ENCODE measurements at regions not wholly inside any gene's neighbourhood (a gene's known extent, or its start where the extent isn't known, plus 50 kb on each side); places are given as distances from the start of the nearest gene placed in this dataset.

DNA sequence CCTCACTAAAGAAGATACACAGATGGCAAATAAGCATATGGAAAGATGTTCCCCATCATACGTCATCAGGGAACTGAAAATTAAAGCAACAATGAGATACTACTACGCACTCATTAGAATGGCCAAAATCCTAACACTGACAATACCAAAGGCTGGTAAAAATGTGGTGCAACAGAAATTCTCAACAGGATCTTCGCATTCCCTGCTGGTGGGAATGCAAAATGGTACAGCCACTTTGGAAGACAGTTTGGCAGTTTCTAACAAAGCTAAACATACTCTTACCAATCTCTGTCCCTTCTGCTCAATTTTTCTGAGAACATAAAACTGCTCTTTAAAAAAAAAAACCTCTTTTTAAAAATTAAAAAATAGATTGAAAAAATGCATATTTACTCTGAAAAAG is 300.2 kb downstream of the FBXW7 start:
- no peak for DNase-seq (ENCODE audit: low read depth, low spot score)

DNA sequence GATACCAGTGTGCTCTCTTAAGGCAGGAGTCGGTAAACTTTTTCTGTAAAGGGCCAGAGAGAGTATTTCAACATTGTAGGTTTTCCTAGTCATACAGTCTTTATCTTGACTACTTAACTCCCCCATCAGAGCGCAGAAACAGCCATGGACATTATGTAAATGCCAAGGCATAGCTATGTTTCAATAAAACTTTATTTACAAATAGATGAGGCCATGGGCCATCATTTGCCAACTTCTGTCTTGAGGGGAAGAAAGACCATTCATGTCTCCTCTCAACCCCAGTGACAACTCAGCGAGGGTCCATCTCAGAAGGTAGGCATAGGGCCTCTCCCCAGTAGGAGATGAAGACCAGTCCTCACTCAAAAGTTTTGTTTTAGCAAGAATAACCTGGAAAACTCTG is 301.3 kb downstream of the FBXW7 start:
- no peak for DNase-seq (ENCODE audit: low read depth, low spot score)

DNA sequence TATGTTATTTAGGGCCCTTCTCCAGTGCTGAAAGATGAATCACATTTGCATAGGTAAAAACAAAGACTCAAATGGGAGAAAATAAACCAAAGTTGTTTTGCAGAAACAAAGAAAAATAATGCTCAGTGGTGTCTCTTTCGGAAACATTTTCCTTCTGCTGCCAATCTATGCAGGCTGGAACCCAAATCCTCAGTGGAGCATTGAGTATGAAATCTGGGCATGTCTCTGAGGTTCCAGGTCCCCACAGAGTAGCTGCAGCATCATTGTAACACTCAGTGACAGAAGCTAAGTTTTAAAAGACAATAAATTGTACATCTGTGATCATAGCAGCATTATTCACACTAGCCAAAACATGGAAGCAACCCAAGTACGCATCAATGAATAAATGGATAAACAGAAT is 303.6 kb downstream of the FBXW7 start:
- DNase-seq (ENCODE audit: low read depth, low spot score), result no peak

DNA sequence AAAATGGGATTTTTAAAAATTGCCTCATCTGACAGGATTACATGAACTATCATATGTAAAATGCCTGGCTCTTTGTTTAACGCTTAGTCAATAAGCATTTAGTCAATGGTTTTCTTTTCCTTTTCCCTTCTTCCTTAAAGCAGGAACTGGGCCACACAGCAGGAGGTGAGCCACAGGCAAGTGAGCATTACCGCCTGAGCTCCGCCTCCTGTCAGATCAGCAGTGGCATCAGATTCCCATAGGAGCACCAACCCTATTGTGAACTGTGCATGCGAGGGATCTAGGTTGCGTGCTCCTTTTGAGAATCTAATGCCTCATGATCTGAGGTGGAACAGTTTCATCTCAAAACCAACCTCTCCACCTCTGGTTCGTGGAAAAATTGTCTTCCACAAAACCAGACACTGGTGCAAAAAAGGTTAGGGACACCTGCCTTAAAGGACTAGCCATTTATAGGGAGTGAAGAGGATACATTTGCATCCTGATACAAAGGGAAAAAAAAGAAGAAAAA is 306.1 kb downstream of the FBXW7 start:
- no peak for DNase-seq (ENCODE audit: low read depth, low spot score)

DNA sequence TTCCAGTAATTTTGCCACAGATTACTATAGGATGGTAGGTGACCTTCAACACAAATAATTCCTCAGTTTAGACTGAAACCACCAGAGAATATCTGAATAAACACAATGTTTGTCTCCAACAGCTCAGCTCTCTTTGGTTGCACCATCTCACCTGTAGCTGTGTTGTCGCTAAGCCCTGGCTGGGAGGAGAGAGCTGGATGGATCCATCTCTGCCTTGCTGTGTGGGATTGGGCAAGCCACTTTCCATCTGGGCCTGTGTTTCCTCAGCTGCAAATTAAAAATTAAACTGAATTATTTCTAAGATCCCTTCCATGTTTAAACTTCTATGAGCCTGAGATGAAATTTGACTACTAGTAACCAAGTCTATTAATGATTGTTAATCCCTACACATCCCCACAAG is 310.2 kb downstream of the FBXW7 start:
- DNase-seq (ENCODE audit: low read depth, low spot score), result no peak

DNA sequence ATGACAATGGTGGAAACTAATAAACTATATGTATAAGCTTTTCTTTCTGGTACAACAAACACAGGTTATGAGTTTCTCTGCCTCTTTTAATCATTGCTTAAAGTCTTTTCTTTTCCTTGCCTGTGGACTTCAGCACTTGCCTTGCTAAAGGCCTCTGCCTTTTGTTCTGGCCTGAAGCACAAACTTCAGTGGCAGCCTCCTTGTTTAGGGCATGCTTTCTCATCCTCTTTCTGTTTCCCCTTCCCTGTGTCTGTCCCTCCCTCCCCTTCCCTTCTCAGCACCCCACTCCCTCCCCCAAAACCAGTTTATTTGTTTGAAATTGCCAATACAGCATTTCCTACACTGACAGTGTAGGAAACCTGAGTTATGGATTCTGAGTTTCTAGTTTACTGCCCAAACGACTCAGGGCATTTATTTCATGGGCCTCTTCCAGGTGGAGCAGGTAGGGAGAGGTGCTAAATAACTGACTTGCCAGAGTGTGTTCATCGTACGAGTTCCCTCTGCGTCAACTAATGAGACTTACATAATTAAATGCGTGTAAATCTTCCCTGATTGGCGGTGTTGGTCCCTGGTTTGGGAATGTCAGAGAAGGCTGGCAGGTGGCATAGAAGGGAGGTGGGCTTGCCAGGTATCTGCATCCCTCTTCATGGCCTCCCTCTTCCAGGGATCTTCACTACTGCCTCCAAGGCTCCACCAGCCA is 311.0 kb downstream of the FBXW7 start:
- no peak for DNase-seq (ENCODE audit: low read depth, low spot score)

DNA sequence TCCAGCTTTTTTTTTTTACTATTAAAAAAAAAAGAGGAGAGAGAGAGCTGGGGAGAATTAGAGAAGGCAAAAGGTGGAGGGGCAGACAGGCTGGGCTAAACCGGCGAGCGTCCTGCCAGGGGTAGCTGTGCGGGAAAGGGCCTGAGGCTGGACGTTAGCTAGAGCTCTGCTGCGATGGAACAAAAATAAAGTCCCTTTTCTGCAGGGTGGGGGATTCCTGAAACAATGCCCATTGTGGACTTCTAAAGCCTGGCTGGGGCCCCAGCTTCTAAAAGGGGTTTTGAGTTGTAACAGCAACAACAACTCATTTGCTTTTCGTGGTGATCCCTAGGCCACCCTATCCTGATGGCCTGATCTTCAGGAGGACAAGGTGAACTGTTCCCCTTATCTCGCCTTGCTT is 311.7 kb downstream of the FBXW7 start:
- no peak for DNase-seq (ENCODE audit: low read depth, low spot score)

DNA sequence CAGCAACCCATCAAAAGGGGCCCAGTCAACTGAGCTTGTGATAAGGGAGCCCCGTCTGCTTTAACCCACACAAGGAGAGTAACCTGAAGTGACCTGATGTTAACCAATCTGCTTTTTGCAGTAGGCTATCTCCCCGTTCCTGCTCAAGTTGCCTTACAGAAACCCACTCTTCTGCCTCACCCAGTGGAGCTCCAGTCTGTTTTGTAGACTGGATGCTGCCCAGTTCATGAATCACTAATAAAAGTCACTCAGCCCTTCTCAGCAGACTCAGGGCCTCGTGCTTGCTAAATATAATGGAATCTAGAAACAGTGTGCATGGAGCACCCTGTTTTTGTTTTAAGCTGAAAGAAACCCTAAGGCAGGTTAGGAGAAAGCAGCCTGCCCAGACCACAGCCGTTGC is 312.3 kb downstream of the FBXW7 start:
- DNase-seq (ENCODE audit: low read depth, low spot score), result no peak

DNA sequence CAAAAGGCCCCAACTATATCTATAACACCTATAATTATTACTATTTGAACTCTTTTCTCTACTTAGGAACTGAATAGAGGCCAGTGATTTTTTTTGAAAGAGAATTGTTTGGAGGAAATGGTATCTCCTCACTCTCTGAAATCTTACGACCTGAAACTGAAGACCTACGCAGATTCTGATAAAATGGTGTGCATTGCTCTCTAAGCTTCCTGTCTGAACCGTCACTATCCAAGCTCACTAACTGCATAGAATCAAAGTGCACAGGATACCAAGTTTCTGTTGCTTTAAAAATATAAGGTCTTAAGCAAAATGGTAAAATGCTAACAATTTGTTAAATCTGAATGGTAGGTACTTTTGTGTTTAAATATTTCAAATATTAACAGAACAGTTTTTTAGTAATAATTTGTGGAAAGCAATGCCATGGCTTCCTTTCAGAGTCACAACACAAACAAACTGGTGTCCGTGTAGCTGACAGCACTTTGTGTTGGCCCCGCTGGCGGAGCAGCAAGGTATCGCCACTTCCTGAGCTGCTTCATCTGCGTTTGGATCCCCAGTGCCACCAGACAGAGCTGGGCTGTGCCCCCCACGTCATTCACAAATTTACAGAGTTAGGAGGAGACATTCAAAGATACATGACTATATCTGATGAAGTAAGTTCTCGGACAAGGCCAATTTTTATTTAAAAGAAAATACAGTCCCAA is 313.9 kb downstream of the FBXW7 start:
- DNase-seq (ENCODE audit: low read depth, low spot score), result no peak

DNA sequence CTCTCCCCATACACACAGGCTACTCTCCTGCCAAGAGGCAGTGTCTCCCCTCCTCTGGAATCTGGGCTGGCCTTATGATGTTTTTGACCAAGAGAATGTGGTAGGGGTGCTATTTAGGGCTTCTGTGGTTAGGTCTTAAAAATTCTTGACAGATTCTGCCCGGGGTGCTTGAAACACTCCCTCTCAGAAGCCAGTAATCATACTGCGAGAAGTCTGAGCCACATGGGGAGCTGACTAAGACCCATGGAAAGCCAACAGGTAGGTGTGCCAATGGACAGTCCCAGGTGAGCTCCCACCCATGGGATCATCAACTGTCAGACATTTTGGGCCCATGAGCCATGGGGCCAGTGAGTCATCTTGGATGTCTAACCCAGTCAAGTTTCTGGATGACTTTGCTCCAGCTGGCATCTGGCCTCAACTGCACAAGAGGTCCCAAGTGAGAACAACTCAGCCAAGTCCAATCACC is 315.7 kb downstream of the FBXW7 start:
- no peak for DNase-seq (ENCODE audit: low read depth, low spot score)

DNA sequence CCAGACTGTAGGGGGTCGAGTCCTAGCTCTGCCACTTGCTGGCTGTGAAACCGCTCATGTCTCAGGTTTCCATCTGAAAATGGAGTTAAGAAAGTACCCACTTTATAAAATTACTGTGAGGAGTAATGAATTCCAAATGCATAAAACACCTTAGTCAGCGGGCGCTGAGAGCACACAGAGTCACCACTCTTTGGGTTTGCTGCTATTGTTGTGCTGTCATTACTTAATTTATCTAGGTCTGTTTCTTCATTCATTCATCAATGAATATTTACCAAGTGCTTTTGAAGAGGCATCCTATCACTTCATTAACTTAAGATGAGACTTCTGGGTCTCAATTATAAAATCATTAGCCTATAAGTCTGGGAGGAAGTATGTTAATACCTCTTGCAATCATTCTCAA is 317.3 kb downstream of the FBXW7 start:
- no peak for DNase-seq (ENCODE audit: low read depth, low spot score)

DNA sequence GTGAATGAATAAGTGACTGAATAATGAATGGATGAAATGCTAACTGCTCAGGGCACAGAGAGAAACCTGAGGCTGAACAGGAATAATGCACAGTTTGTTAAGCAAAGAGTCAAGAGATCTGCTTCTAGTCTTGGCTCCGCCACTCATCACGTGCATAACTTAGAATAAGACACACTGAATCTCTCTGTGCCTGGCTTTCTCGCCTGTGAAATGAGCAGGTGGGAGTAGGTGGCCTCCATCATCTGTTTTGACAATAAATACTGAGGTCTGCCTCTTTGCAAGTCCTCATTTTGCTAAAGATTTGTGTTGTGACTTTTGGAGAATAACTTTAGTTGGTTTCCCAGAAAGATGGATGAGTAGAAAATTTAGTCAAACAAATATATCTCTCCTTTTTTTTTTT is 318.0 kb downstream of the FBXW7 start:
- no peak for DNase-seq (ENCODE audit: low read depth, low spot score)

DNA sequence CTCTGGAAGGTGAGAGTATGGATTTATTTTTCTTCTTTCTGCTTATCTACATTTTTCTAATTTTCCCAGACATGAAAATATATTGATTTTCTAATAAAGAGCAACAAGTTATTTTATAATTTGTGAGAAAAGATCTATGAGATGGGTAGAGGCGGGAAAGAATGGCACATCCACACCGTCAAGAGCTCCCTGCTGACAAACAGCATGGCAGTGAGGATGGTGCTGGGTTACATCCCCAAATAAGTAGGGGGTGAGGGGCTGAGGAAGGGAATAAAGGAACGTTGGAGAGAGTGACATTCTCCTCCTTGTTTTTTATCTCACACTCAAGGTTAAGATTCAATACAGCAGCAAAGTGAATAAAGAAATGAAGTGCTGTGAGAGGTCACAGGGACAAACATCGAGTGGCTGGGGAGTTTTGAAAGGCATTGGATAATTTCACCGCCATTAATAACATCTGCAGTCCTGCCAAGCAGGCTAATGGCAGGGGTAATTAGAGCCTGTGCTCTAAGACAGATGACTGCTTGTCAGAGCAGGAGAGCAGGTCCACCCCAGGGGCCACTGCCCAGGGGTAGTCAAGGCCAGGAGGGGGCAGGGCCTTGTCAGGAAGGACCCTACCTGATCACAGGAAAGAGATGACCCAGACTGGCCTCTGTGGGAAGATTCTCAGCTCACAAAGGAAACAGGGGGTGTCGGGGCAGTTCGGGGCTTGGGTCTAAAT is 323.8 kb downstream of the FBXW7 start:
- DNase-seq (ENCODE audit: low read depth, low spot score), result no peak

DNA sequence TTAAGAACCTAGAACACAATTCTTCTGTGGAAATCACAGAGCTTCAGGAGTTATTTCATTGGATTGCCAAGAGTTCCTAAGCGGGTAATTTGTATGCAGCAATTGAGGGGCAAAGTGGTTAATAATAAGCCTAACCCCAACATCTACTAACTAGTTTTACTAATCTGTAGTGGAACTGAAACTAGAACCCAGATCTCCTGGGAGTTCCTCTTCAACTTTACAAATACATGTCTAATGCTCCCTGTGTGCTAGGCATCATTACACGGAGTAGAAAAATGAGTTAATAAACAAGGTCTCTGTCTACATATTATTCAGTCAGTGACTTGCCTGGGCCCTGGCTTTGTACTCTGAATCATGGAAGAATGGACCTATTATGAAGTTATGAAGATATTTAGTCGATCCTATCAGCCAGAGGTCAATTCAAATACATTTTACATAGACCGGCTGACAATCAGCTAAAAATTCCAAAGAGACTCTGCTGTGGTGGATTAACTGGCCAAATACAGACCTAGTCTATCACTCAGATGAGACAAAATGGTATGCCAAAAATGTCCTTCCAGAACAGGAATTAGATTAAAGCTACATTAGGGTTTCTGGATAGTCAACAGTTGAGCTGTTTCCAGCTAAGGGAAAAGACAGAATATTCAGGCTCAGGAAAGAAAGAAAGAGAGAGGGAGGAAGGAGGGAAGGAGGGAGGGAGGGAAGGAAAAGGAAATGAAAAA is 326.0 kb downstream of the FBXW7 start:
- DNase-seq (ENCODE audit: low read depth, low spot score), result no peak

DNA sequence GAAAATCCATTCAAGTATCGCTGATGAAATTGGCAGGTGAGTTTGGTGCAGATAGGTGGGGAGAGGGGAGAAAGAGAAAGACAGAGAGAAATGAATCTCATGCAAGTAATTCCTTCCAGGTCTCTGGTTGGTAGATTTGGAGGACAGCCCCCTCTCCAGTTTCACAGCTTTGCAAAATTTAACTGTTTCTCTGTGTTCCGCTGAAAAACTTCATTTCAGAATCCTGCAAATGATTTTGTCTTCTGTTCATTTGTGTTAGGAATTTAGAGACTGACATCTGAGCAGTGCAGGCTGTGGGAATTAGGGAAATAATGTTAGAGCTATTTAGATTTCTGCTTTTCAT is 328.5 kb downstream of the FBXW7 start:
- no peak for DNase-seq (ENCODE audit: low read depth, low spot score)

DNA sequence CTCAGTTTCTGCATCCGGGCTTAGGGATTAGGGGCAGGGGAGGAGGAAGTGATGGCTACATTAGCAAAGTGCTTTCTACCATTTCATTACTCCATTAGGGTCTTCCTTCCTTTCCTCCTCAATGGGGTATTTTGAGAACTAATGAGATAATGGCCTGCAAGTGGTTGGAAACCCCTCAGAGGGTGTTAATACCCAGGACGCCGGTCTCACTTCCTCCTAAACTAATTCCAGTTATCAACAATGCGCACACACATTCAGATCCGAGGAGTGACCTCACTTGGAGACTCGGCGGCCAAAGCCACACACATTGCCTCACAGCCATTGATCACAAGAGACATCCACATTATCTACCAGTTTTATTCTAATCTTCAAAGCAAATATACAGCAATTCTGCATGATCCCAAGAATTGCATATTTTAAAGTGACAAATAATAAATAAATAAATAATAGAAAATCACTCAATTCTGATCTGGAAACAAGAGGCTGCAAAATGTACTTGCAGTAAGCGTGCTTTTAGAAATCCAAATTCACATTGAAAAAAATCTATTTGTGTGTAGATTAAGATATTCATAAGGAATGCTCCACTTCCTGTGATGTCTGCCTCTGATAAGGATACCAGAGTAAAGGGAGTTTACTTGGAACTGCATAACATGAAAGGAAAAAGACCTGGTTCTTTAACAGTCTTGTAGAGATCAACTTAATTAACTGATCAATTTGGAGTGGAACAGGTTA is 329.1 kb downstream of the FBXW7 start:
- DNase-seq (ENCODE audit: low read depth, low spot score), result no peak

DNA sequence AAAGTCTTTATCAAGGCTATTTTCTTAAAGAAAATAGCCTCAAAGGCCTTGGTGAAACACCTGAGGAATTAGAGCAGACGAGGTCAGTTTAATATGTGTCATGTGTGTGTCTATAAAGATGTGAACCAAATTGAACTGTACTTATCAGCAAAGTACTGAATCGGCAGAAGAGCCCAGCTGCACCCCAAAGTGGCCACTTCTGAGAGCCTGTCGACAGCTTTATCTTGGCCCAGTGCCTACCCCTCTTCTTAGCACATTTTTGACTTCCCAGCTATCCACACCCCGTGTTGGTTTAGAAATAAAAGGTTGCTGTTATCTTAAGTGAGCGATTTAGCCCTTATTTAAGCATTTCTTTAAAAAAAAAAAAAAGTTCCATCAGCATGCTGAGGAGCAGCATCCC is 329.7 kb downstream of the FBXW7 start:
- no peak for DNase-seq (ENCODE audit: low read depth, low spot score)

DNA sequence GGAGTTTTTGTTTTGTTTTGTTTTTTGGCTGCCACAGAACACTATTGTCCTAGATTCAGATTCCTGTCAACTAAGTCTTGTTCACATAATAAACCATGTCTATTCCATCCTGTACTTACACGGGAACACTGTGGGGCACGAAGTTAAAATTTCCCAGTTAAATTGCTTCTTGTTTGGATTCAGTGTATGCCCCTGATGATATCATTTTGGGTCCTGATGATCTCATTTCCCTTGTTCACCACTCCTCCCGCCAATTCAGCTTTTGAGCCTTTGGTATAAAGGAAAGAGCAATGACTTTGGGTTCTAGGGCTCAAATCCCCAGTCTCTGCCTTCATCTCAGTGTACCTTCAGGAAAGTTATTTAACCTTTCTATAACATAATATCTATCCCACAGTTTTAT is 333.5 kb downstream of the FBXW7 start:
- DNase-seq (ENCODE audit: low read depth, low spot score), result no peak

DNA sequence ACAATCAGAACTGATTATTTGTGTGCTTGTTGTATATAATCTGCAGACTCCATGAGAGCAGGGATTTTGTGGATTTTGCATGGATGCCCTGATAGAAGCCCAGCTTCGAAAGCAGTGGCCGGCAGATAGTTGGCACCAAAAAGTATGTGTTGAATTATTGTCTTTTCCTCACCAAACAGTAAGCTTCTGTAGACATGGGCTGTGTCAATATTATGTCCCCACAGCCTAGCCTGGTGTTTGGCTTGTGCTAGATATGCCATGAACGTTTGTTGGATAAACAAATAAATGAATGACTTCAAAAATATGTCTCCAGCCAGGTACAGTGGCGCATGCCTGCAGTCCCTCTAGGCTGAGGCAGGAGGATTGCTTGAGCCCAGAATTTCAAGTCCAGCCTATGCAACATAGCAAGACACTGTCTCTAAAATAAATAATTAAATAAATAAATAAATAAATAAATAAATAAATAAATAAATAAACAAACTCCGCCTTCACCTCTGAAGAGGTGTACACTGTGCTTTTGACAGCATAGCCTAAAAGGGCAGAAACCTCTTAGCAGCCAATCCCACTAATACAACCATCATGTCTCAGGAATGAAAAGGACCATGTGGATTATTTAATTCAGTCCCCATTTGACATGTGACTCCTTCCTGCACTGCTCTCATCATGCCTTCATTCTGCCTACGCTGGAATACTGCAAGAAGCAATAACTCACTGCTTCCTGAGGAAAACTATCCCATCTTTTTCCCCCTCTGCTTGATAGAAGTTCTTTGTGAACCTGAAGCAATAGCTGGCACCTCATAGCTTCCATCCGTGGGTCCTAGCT is 335.2 kb downstream of the FBXW7 start:
- DNase-seq (ENCODE audit: low read depth, low spot score), result no peak

DNA sequence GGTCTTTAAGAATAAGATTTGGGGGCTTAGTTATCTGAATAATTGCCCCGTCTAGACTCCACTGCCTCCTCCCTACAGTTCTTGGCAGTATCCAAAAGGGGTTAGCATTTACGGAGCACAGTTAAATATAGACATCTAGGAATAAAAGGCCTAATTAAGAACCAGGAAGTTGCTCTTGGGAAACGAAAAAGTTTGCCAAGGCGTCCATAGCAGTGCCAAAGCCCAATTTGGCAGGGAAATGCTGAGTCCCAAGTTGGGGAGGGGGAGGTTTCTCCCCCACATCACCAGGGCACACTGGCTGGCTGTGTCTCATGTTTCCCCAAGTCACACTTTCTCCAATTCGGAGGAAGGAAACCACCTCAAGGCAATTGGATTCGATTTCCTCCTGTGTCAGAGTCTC is 338.7 kb downstream of the FBXW7 start:
- no peak for DNase-seq (ENCODE audit: low read depth, low spot score)
